Glutamatergic neuron (in vitro differentiated cells): ENCODE measurements at regions not wholly inside any gene's neighbourhood (a gene's known extent, or its start where the extent isn't known, plus 50 kb on each side); places are given as distances from the start of the nearest gene placed in this dataset.
A peak's percentile ranks its signal among the peaks of the same experiment; 100 is the strongest.

ENCODE experiments used
- DNase-seq: peaks from one replicate; pipeline ENCODE4 v3.0.0; 2022
- H3K27ac Mint-ChIP-seq: one replicate; pipeline ENCODE4 v1.8.0; 2020; ENCODE audit warnings: mild to moderate bottlenecking, mixed read lengths, inconsistent platforms; ENCODE audit not compliant: unreplicated experiment
- H3K27me3 Mint-ChIP-seq: one replicate; pipeline ENCODE4 v1.8.0; 2020; ENCODE audit warnings: mild to moderate bottlenecking, moderate library complexity, mixed read lengths, inconsistent platforms; ENCODE audit not compliant: unreplicated experiment
- H3K36me3 Mint-ChIP-seq: one replicate; pipeline ENCODE4 v1.8.0; 2020; ENCODE audit warnings: mild to moderate bottlenecking, mixed read lengths, inconsistent platforms; ENCODE audit not compliant: unreplicated experiment
- H3K4me1 Mint-ChIP-seq: one replicate; pipeline ENCODE4 v1.8.0; 2020; ENCODE audit warnings: mild to moderate bottlenecking, low read depth, mixed read lengths, inconsistent platforms; ENCODE audit not compliant: unreplicated experiment
- H3K4me3 Mint-ChIP-seq: one replicate; pipeline ENCODE4 v1.8.0; 2020; ENCODE audit warnings: mild to moderate bottlenecking, mixed read lengths, inconsistent platforms; ENCODE audit not compliant: unreplicated experiment
- H3K9me3 Mint-ChIP-seq: one replicate; pipeline ENCODE4 v1.8.0; 2020; ENCODE audit warnings: mild to moderate bottlenecking, moderate library complexity, mixed read lengths, inconsistent platforms; ENCODE audit not compliant: unreplicated experiment
- TF ChIP-seq, protein P1 (sequence below): fragments of 200-600 bp; sonication (generic); IDR thresholded peaks from one replicate; pipeline ENCODE4 v1.5.0; 2021; ENCODE audit not compliant: partially characterized antibody, unreplicated experiment

DNA sequence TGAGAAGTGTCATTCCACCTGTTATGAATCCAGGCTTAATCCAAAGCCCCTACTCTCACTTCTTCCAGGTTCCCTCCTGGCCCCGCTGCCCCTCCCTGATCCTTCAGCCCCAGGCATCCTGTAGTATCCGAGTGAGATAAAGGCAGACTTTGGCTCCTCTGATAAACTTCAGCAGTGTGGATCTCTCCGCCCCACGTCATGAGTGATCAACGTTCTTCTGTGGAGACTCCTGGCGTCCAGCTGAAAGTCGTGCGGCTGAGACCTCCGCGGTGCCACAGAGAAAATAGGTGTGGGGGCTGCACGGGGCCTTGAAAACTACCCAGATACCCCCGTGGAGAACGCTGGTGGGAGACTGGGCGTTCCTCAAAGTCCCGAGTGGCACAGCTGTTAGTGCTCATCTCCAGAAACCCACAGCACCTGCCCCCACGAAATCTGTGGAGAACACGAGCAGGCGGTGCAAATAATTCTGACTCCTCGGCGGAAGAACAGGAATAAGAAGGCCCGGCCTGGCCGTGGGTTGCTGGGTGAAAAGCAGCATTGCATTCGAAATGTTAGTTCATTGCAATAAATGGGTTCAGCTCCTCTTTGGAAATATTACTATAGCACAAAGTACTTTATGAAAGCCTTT, 180.0 kb upstream of the RGS6 start:
- Mint-ChIP-seq H3K27ac (no peak overlapping the region), H3K9me3 (peaks cover 5% of the 10 kb centered on the region), H3K4me3 (no peak overlapping the region), H3K27me3 (no peaks in the 10 kb centered on the region), H3K4me1 (no peaks in the 10 kb centered on the region), H3K36me3 (peaks cover 5% of the 10 kb centered on the region)
- TF ChIP-seq, protein P1, sequence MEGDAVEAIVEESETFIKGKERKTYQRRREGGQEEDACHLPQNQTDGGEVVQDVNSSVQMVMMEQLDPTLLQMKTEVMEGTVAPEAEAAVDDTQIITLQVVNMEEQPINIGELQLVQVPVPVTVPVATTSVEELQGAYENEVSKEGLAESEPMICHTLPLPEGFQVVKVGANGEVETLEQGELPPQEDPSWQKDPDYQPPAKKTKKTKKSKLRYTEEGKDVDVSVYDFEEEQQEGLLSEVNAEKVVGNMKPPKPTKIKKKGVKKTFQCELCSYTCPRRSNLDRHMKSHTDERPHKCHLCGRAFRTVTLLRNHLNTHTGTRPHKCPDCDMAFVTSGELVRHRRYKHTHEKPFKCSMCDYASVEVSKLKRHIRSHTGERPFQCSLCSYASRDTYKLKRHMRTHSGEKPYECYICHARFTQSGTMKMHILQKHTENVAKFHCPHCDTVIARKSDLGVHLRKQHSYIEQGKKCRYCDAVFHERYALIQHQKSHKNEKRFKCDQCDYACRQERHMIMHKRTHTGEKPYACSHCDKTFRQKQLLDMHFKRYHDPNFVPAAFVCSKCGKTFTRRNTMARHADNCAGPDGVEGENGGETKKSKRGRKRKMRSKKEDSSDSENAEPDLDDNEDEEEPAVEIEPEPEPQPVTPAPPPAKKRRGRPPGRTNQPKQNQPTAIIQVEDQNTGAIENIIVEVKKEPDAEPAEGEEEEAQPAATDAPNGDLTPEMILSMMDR, result no peak
- DNase-seq, result no peak

DNA sequence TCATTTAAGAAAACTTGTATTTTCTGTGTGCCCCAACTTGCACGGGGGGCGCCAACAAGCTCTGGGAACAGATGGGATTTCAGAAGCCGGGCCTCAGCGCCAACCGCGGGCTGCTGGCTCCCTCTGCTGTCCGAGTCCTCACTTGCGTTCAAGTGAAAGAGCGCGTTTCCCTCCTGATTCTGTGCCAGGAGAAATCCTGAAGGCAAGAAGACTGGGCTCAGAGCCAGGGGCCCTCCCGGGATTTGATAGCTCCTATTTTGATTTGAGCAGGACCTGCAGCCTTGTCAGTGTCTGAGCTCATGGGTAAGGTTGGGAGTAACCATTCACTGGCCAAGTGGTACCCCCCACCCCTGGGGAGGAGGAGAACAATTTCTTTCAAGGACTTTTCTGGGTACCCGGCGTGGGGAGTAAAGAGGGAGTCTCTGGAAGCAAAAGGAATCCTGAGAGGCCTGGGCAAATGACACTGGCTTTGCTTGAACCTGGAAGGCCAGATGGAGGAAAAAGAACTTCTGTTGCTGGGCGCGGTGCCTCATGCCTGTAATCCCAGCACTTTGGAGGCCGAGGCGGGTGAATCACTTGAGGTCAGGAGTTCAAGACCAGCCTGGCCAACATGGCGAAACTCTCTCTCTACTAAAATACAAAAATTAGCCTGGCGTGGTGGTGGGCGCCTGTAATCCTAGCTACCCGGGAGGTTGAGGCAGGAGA, 179.0 kb upstream of the RGS6 start:
- no peak overlapping the region for H3K4me3 Mint-ChIP-seq
- peaks cover 5% of the 10 kb centered on the region for H3K36me3 Mint-ChIP-seq
- peak; percentile 81 for DNase-seq
- H3K27me3 Mint-ChIP-seq, result no peaks in the 10 kb centered on the region
- TF ChIP-seq, protein P1, result peak; percentile 75
- no peaks in the 10 kb centered on the region for H3K4me1 Mint-ChIP-seq
- no peak overlapping the region for H3K27ac Mint-ChIP-seq
- peaks cover 5% of the 10 kb centered on the region for H3K9me3 Mint-ChIP-seq

DNA sequence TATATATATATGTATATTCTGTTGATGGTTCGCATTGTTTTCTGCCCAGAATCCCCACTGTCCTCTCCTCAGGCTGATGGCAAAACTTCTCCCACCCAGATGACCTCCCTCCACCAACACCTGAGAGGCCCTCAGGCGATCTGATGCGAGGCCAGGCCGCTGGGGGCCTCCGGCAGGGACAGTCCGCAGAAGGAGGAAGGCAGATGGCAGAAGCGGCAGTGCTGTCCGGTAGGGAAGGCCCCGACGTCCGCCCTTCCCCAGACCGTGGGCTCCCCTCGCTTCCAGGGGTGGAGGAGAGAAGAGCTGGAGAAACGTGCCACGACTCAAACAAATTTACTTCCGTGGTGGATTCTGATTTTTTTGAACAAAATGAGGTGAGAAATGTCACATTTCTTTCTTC, 178.3 kb upstream of the RGS6 start:
- Mint-ChIP-seq H3K4me3 (no peak overlapping the region), H3K27ac (no peak overlapping the region), H3K9me3 (peaks cover 5% of the 10 kb centered on the region), H3K36me3 (peaks cover 3% of the 10 kb centered on the region), H3K4me1 (no peaks in the 10 kb centered on the region), H3K27me3 (no peaks in the 10 kb centered on the region)
- DNase-seq, result no peak
- TF ChIP-seq, protein P1, result no peak

DNA sequence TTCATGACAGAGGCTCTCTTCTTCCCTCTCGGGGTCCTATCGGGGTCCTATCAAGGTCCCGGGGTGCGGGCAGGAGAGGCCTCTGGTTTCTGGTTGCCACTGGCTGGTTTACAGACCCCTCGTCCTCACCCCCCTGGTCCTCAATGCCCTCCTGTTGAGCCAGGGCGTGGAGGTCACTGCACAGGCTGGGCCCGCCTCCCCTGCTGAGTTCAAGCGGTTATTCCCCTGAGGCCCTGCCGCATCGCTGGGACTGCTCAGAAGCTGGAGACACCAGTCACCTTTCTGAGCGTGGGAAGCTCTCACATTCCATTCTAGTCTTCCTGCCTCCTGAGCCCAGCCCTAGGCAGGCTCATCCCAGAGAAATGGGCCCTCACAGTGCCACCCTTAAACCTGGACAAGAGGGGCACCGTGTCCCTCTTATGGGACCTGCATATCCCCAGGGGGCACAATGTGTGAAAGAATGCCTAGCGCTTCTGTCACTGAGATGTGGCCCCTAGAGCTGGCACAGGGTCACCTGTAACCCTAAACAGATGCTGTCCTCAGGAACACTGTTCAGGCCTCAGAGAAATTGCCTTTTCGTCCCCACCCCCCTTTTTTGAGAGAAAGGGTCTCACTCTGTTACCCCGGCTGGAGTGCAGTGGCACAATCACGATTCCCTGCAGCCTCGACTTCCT, 177.7 kb upstream of the RGS6 start:
- Mint-ChIP-seq H3K27ac (no peak overlapping the region), H3K9me3 (peaks cover 5% of the 10 kb centered on the region), H3K4me3 (no peak overlapping the region), H3K27me3 (no peaks in the 10 kb centered on the region), H3K4me1 (no peaks in the 10 kb centered on the region), H3K36me3 (no peaks in the 10 kb centered on the region)
- TF ChIP-seq, protein P1, result no peak
- DNase-seq, result no peak
